ENCODE measurements at regions not wholly inside any gene's neighbourhood (a gene's known extent, or its start where the extent isn't known, plus 50 kb on each side); places are given as distances from the start of the nearest gene placed in this dataset.
"Not testable (repeated sequence)": the region's sequence is repeated elsewhere in the genome, so short reads cannot be mapped to it uniquely, and the experiment has no call there.

- Mint-ChIP-seq H3K4me3 (no peak overlapping the region), H3K9me3 (peaks cover 2% of the 10 kb centered on the region), H3K4me1 (no peaks in the 10 kb centered on the region), H3K27me3 (no peaks in the 10 kb centered on the region), H3K36me3 (no peaks in the 10 kb centered on the region), H3K27ac (no peak overlapping the region)
- ATAC-seq (ENCODE audit: low read depth) (no peak), DNase-seq (no peak)
- POLR2A ChIA-PET: no interaction called here
Observed at GRCh38 chr2:185955050-185955449, 216.4 kb downstream of the FSIP2 start.

- Mint-ChIP-seq H3K36me3 (no peaks in the 10 kb centered on the region), H3K4me1 (no peaks in the 10 kb centered on the region), H3K4me3 (no peak overlapping the region), H3K27ac (no peak overlapping the region), H3K27me3 (no peaks in the 10 kb centered on the region), H3K9me3 (no peaks in the 10 kb centered on the region)
- no peak for ATAC-seq (ENCODE audit: low read depth)
- POLR2A ChIA-PET: no interaction called here
- no peak for DNase-seq
Observed at GRCh38 chr2:185967335-185967734, 228.7 kb downstream of the FSIP2 start.

- Mint-ChIP-seq H3K27ac (no peak overlapping the region), H3K4me1 (no peaks in the 10 kb centered on the region), H3K36me3 (no peaks in the 10 kb centered on the region), H3K4me3 (no peak overlapping the region), H3K27me3 (no peaks in the 10 kb centered on the region), H3K9me3 (peaks cover 2% of the 10 kb centered on the region)
- POLR2A ChIA-PET: no interaction called here
- DNase-seq: no peak
- no peak for ATAC-seq (ENCODE audit: low read depth)
Observed at GRCh38 chr2:185970148-185970852, 231.7 kb downstream of the FSIP2 start.

DNA sequence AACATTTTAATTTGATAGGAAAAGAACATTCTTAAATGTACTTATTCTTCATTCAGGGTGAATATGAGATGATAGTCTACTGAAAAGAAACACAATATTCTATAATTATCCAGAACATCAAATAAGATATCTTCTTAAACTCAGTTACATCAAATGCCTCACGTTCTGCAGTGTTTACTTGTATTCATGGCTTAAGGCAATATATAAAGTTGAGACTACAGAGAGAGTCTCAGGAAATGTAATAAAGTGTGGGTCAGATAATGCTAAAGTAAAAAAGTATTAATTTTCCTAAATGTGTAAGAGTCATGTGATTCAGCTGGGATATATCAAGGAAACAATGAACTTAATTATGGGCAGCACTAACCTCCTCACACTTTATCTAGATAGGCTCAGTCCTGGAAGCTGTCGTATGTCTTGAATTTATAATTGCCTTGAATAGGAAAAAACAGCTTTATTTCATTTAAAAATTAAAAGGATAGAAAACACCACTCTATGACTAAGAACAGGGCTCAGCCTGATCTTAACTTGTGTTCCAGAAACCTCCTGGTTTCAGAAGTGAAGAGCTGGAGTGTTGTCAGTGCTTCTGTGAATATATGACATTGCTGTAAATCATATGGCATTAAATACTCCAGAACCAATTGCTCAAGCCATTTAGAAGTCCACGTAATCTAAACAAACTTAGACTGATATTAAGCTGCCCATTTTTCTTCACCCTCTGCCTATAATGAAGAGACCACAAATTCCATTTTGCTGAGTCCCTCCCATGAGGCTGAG is 240.2 kb downstream of the FSIP2 start:
- Mint-ChIP-seq H3K9me3 (peaks cover 3% of the 10 kb centered on the region), H3K4me1 (no peaks in the 10 kb centered on the region), H3K4me3 (no peak overlapping the region), H3K27me3 (no peaks in the 10 kb centered on the region), H3K27ac (no peak overlapping the region), H3K36me3 (no peaks in the 10 kb centered on the region)
- ATAC-seq (ENCODE audit: low read depth): no peak
- POLR2A ChIA-PET: no interaction called here
- DNase-seq: no peak

DNA sequence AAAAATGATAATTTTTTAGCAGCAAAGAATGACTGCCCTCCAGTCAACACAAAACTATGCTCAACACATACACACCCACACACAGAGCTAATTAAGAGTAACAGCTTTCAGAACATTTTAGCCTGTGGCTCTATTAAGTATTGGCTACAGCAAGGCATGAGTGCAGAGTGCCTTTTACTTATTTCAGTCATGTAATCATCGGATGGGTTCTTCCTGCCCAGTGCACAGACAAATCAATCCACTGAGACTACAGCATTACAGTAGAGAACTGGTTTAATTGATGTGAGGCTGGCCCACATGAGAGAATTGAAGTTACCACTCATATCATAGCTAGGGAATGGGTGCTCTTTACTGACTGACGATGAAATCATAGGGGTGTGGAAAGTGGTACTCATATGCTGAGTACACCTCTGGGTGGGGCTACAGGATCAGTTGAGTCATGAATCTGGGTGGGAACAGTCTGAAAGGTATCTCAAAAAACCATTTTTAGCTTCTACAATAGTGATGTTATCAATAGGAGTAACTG is 241.0 kb downstream of the FSIP2 start:
- ATAC-seq (ENCODE audit: low read depth) (no peak), DNase-seq (no peak)
- Mint-ChIP-seq H3K4me1 (no peaks in the 10 kb centered on the region), H3K9me3 (peaks cover 1% of the 10 kb centered on the region), H3K27me3 (no peaks in the 10 kb centered on the region), H3K4me3 (no peak overlapping the region), H3K36me3 (no peaks in the 10 kb centered on the region), H3K27ac (no peak overlapping the region)
- POLR2A ChIA-PET: no interaction called here

- Mint-ChIP-seq H3K4me1 (no peaks in the 10 kb centered on the region), H3K9me3 (peaks cover 1% of the 10 kb centered on the region), H3K4me3 (no peak overlapping the region), H3K27me3 (no peaks in the 10 kb centered on the region), H3K27ac (no peak overlapping the region), H3K36me3 (no peaks in the 10 kb centered on the region)
- DNase-seq: no peak
- POLR2A ChIA-PET: no interaction called here
- ATAC-seq (ENCODE audit: low read depth): no peak
Observed at GRCh38 chr2:185980944-185981343, 242.3 kb downstream of the FSIP2 start.

DNA sequence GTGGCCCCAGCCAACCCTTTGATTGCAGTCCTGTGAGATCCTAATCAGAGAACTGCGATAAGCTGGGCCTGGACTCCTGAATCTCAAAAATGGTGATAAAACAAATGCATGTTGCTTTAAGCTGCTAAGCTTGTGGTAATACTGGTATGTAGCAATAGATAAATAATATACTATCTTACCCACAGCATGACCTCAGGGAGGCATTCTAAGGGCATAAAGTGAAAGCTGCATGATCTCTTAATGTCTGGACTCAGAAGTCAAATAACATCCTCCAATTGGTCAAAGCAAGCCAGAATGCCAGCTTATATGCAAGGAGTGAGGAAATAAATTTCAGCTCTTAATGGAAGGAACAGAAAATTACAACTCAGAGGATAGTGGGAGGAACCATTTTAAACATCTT is 246.1 kb downstream of the FSIP2 start:
- H3K27ac Mint-ChIP-seq: no peak overlapping the region
- no peaks in the 10 kb centered on the region for H3K36me3 Mint-ChIP-seq
- POLR2A ChIA-PET: no interaction called here
- no peak overlapping the region for H3K4me3 Mint-ChIP-seq
- H3K9me3 Mint-ChIP-seq: peaks cover 3% of the 10 kb centered on the region
- ATAC-seq (ENCODE audit: low read depth) (no peak), DNase-seq (no peak)
- no peaks in the 10 kb centered on the region for H3K27me3 Mint-ChIP-seq
- no peaks in the 10 kb centered on the region for H3K4me1 Mint-ChIP-seq

- H3K36me3 Mint-ChIP-seq, POLR2A ChIA-PET: not testable (repeated sequence)
Observed at GRCh38 chr2:185988907-185989306, 250.3 kb downstream of the FSIP2 start.

GRCh38 chr2:185990861-185991525 is 252.4 kb downstream of the FSIP2 start:
- POLR2A ChIA-PET: no interaction called here
- H3K4me1 Mint-ChIP-seq: no peaks in the 10 kb centered on the region
- no peak overlapping the region for H3K27ac Mint-ChIP-seq
- H3K4me3 Mint-ChIP-seq: no peak overlapping the region
- H3K9me3 Mint-ChIP-seq: peaks cover 2% of the 10 kb centered on the region
- H3K27me3 Mint-ChIP-seq: no peaks in the 10 kb centered on the region
- H3K36me3 Mint-ChIP-seq: no peaks in the 10 kb centered on the region
- ATAC-seq (ENCODE audit: low read depth) (no peak), DNase-seq (no peak)

More at GRCh38 chr2:185988907-185989306, 250.3 kb downstream of the FSIP2 start:
- H3K27me3 Mint-ChIP-seq; ATAC-seq (ENCODE audit: low read depth); H3K4me1 Mint-ChIP-seq; H3K9me3 Mint-ChIP-seq; H3K27ac Mint-ChIP-seq; DNase-seq; H3K4me3 Mint-ChIP-seq: not testable (repeated sequence)

GRCh38 chr2:185998562-185999070 is 260.0 kb downstream of the FSIP2 start:
- H3K27ac Mint-ChIP-seq: no peak overlapping the region
- no peaks in the 10 kb centered on the region for H3K4me1 Mint-ChIP-seq
- DNase-seq: no peak
- POLR2A ChIA-PET: no interaction called here
- no peaks in the 10 kb centered on the region for H3K27me3 Mint-ChIP-seq
- no peak for ATAC-seq (ENCODE audit: low read depth)
- H3K9me3 Mint-ChIP-seq: peaks cover 1% of the 10 kb centered on the region
- no peaks in the 10 kb centered on the region for H3K36me3 Mint-ChIP-seq
- no peak overlapping the region for H3K4me3 Mint-ChIP-seq

DNA sequence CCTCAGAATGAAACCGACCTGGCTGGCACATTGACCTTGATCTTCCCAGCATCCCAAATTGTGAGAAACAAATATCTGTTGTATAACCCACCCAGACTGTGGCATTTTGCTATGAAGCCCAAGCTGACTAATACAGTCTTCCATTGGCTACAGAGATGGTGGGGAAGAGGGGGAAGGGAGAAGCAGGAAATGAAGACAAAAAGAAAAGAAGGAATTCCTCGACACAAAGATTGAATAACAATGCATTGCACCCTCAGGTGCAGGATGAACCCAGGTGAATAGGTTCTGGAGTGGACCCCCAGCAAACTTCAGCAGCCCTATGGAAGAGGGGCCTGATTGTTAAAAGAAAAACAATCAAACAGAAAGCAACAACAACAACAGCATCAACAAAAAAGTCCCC is 270.7 kb downstream of the FSIP2 start:
- Mint-ChIP-seq H3K27ac (no peak overlapping the region), H3K9me3 (peaks cover 19% of the 10 kb centered on the region), H3K4me3 (no peak overlapping the region), H3K36me3 (peaks cover 2% of the 10 kb centered on the region), H3K27me3 (no peaks in the 10 kb centered on the region), H3K4me1 (no peaks in the 10 kb centered on the region)
- POLR2A ChIA-PET: no interaction called here
- DNase-seq (no peak), ATAC-seq (ENCODE audit: low read depth) (no peak)

DNA sequence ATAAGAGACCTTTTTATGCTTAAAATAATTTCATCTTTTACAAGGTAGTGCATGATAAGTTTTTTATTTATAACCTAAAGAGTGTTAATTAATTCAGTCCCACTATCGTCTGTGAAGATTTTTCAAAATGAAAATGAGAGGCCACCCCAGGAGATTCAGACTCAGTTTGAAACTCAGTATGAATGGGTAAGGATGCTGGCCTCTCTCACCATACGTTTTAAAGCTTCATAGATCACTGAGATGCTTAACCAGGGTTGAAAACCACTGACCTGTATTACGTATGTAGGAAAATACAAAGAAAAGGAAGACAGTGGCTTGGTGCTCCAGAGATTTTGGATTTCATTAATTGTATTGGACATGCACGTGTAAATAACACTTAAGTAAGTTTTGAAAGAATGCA is 278.7 kb downstream of the FSIP2 start:
- Mint-ChIP-seq H3K27me3 (no peaks in the 10 kb centered on the region), H3K9me3 (peaks cover 3% of the 10 kb centered on the region), H3K36me3 (no peaks in the 10 kb centered on the region), H3K27ac (no peak overlapping the region), H3K4me1 (no peaks in the 10 kb centered on the region), H3K4me3 (no peak overlapping the region)
- DNase-seq (no peak), ATAC-seq (ENCODE audit: low read depth) (no peak)
- POLR2A ChIA-PET: no interaction called here

- Mint-ChIP-seq H3K9me3 (no peaks in the 10 kb centered on the region), H3K27ac (no peak overlapping the region), H3K36me3 (no peaks in the 10 kb centered on the region), H3K4me3 (no peak overlapping the region), H3K4me1 (no peaks in the 10 kb centered on the region), H3K27me3 (no peaks in the 10 kb centered on the region)
- POLR2A ChIA-PET: no interaction called here
- ATAC-seq (ENCODE audit: low read depth) (no peak), DNase-seq (no peak)
Observed at GRCh38 chr2:186024921-186025320, 286.3 kb downstream of the FSIP2 start.

DNA sequence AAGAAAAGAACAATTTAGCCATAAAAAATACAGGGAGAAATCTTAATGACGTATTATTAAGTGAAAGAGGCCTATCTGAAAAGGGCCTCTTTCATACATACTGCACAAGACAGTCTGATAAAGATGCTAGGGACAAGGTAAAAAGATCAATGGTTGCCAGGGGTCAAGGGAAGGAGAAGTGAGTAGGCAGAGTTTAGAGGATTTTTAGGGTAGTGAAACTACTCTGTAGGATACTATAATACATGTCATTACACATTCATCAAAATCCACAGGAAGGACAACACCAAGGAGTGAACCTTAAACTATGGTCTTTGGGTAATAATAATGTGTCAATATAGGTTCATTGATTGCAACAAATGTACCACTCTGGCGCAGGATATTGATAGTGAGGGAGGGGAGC is 289.3 kb downstream of the FSIP2 start:
- Mint-ChIP-seq H3K9me3 (no peaks in the 10 kb centered on the region), H3K4me1 (no peaks in the 10 kb centered on the region), H3K4me3 (no peak overlapping the region), H3K36me3 (no peaks in the 10 kb centered on the region), H3K27me3 (no peaks in the 10 kb centered on the region), H3K27ac (no peak overlapping the region)
- ATAC-seq (ENCODE audit: low read depth) (no peak), DNase-seq (no peak)
- POLR2A ChIA-PET: no interaction called here
